ENCODE measurements at regions not wholly inside any gene's neighbourhood (a gene's known extent, or its start where the extent isn't known, plus 50 kb on each side); places are given as distances from the start of the nearest gene placed in this dataset.

- no peak for DNase-seq (ENCODE audit: extremely low read depth, low read depth)
- no peak overlapping the region for H3K4me3 ChIP-seq (replicated peaks; ENCODE audit: low read depth, low read length)
- TF ChIP-seq CTCF (IDR thresholded peaks at IDR 0.05; ENCODE audit: low read depth, low read length, missing control alignments): no peak
Measured at GRCh38 chr5:13569090-13569715, 375.3 kb downstream of the DNAH5 start.

- peak; percentile 21 for DNase-seq (ENCODE audit: extremely low read depth, low read depth)
- TF ChIP-seq CTCF (IDR thresholded peaks at IDR 0.05; ENCODE audit: low read depth, low read length, missing control alignments): no peak
- no peak overlapping the region for H3K4me3 ChIP-seq (replicated peaks; ENCODE audit: low read depth, low read length)
Measured at GRCh38 chr5:13567819-13568218, 376.7 kb downstream of the DNAH5 start.

- DNase-seq (ENCODE audit: extremely low read depth, low read depth): peak; percentile 11
- no peak overlapping the region for H3K4me3 ChIP-seq (replicated peaks; ENCODE audit: low read depth, low read length)
Measured at GRCh38 chr5:13566871-13567339, 377.6 kb downstream of the DNAH5 start.

GRCh38 chr5:13558408-13558807 lies 386.1 kb downstream of the DNAH5 start:
- no peak for DNase-seq (ENCODE audit: extremely low read depth, low read depth)
- TF ChIP-seq CTCF (IDR thresholded peaks at IDR 0.05; ENCODE audit: low read depth, low read length, missing control alignments): no peak
- no peak overlapping the region for H3K4me3 ChIP-seq (replicated peaks; ENCODE audit: low read depth, low read length)

More at GRCh38 chr5:13566871-13567339, 377.6 kb downstream of the DNAH5 start:
- TF ChIP-seq CTCF (IDR thresholded peaks at IDR 0.05; ENCODE audit: low read depth, low read length, missing control alignments): no peak

GRCh38 chr5:13553896-13554295 lies 390.6 kb downstream of the DNAH5 start:
- H3K4me3 ChIP-seq (replicated peaks; ENCODE audit: low read depth, low read length): no peak overlapping the region
- no peak for DNase-seq (ENCODE audit: extremely low read depth, low read depth)
- no peak for TF ChIP-seq CTCF (IDR thresholded peaks at IDR 0.05; ENCODE audit: low read depth, low read length, missing control alignments)

- no peak overlapping the region for H3K4me3 ChIP-seq (replicated peaks; ENCODE audit: low read depth, low read length)
- TF ChIP-seq CTCF (IDR thresholded peaks at IDR 0.05; ENCODE audit: low read depth, low read length, missing control alignments): no peak
- DNase-seq (ENCODE audit: extremely low read depth, low read depth): no peak
Measured at GRCh38 chr5:13552361-13552760, 392.1 kb downstream of the DNAH5 start.

GRCh38 chr5:13551645-13552044 lies 392.8 kb downstream of the DNAH5 start:
- TF ChIP-seq CTCF (IDR thresholded peaks at IDR 0.05; ENCODE audit: low read depth, low read length, missing control alignments): no peak
- no peak for DNase-seq (ENCODE audit: extremely low read depth, low read depth)
- no peak overlapping the region for H3K4me3 ChIP-seq (replicated peaks; ENCODE audit: low read depth, low read length)
